HuH-7 (cell line): ENCODE measurements at regions not wholly inside any gene's neighbourhood (a gene's known extent, or its start where the extent isn't known, plus 50 kb on each side); places are given as distances from the start of the nearest gene placed in this dataset.
"Not testable (repeated sequence)": the region's sequence is repeated elsewhere in the genome, so short reads cannot be mapped to it uniquely, and the experiment has no call there.

Experiments
- DNase-seq: peaks from one replicate; pipeline ENCODE4 v3.0.0; 2011; ENCODE audit warnings: low spot score

DNA sequence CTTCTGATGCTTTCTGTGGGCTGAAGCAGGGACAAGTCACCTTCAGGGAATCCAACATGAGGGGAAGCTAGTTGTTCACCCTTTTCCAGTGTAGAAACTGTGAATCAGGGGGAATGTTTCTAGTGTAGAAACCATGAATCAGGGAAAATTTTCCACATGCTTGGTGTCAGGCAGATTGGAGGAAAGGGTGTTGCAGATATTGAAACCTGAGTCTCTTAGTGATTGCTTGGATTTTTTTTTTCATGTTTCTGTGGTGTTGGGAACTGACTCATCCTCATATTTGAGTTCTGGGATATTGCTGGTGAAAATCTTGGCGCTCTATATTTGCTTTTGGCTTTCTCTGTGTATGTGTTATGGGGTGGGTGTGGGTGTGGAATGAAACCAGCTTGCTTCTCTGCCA is 144.5 kb upstream of the FBXO33 start:
- DNase-seq: no peak

DNA sequence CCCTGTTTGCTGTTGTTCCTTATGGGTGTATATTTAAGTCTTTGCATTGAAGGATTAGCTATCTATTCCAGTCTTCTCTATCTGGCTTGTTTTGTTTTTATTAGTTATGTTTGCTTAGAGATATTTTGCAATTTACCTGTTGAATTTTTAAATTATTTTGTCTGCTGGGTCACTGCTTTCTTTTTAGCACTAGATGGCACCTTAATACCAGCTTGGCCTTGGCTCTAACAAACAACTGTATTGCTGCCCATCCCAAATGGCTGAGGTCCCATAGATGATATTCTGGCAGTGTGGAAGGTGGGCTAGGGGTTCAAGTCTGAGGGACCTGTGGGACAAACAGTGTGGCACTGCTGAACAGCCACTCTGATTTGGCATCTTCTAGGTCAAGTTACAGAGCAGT is 144.0 kb upstream of the FBXO33 start:
- no peak for DNase-seq

DNA sequence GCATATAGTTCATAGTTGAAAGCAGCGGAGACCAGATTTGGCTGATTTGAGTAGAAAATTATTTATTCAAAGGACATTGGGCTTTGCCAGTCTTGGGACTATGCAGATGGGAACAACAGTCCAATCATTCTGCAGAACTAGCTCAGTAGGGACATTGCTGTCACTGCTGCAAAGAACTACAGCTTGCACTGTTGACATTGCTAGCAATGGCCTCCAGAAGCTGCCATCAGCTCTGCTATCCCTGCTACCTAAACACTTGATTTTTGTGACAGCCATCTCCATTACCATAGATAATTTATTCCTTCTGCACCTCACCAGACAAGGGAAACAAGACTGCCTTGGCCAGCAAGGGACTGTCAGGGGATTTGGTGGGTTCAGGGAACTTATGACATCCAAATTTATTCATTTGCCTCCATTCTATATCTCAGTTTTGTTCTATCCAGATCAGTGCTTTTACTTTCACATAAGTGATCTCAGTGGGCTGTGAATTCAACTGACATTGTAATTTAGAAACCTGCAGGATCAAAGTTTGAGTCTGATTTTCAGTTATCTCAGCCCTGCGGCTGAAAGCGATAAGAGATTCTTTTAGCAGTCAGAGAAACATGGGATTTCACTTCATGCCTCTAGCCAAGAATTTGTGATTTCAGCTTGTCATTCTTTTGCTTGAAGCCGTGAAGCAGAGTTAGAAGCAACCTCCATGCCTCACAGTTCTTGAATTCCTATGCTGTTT is 136.7 kb upstream of the FBXO33 start:
- no peak for DNase-seq

DNA sequence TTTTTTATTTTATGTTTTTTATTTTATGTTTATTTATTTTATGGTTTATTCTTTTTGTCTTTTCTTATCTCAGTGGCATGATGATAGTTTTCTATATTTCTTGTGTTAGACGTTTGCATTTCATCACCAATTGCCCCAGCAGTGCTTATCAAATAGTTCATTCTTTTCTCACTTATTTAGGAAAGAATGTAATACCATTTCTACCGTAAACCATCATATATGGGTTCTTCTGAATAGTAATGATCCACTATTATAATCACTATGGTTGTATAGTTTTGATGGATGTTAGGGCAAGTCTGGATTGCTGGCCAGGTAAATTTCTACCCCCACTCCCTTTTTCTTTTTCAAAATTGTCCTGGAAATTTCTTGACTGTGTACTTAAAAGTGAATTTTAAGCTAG is 134.6 kb upstream of the FBXO33 start:
- DNase-seq: no peak

DNA sequence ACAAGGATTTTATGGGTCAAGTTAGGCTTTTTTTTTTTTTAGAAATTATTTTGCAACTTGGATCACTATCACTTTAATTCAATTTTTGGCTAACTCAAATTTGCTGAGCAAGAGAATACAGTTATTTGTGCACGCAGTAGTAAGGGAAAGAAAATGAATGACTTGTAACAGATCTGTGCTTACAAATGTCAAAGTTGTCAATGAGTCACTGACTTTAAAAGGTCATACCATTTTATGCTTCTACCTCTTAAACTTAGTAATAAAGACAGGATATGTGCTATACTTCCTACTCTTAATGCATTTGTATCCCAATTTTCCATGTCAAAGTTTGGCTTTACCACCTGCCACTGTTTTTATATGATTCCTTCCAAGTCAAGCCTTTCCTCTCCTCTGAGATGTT is 131.1 kb upstream of the FBXO33 start:
- no peak for DNase-seq

DNA sequence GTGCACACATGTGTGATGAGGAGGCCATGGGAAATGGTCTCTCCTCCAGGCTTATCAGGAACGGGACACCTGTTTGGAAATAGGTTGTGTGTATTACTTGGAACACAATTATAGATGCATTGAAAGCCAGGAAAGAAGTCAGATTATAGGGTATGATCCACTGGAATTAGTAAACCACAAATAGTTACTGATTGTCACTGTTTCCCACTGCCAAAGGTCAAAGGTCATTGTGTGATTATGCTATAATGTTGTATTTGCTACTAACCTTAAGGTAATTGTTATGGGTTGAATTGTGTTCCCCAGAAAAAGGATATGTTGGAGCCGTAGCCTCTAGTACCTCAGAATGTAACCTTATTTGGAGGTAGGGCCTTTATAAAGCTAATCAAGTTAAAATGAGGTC is 129.9 kb upstream of the FBXO33 start:
- DNase-seq: no peak

DNA sequence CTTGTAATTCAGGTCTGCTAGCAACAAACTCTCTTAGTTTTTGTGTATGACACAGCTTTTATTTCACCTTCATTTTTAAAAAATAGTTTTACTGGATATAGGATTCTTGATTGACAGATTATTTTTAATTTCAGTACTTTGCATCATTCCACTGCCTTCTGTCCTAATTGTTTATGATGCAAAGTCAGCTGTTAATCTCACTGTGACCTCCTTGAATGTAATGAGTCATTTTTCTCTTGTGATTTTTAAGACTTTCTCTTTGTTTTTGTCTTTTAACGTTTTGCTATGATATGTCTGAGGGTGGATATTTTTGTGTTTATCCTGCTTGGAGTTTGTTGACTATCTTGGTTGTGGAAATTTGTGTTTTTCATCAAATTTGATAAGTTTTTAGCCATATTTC is 126.3 kb upstream of the FBXO33 start:
- no peak for DNase-seq

DNA sequence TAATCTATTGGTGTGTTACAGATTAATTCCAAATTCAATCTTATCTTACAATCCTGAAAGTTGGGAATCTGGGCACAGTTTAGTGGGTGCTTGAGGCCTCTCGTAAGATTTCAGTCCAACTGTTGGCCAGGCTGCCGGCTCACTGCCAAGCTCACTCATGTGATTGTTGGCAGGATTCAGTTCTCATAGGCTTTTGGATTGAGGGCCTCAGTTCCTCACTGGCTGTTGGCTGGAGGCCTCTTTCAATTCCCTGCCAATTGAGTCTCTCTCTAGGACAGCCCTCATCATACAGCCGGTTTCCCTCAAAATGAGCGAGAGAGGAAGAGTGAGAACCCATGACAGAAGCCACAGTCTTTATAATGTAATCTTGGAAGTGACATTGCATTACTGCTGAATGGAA is 123.5 kb upstream of the FBXO33 start:
- no peak for DNase-seq

DNA sequence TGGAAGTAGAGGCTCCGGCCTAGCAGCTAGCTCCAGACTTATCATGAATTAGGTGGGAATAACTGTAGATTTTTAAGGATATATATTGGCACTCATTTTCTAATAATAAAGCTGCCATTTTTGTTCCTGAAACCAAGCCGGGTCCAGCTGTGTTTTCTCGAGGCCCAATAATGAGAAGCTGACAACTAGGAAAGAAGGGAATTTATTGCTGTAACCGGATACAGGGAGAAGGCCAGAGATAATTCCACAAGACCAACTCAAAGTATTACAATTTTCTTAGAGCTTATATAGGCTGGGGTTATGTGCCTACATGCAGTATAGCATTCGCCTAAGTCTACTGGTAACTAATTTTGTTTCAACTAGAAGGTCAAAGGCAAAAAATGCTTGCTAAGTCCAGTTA is 122.3 kb upstream of the FBXO33 start:
- DNase-seq: no peak

DNA sequence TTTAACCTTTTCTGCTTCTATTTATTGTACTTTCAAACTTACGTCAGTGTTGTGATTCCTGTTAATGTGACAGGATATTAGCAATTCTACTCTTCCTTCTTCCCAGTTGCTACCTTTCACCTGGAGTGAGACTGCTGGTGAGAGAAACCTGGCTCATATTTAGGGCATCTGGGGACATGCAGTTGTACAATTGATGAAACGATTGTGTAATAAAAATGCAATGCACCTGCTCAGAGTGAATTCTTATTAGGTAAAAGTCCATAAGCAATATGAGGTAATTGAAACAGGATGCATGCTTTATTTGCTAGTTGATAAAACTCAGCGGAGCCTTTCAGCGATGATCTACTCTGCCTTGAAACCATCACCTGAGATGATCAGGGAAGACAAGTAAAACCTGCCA is 116.1 kb upstream of the FBXO33 start:
- no peak for DNase-seq

DNA sequence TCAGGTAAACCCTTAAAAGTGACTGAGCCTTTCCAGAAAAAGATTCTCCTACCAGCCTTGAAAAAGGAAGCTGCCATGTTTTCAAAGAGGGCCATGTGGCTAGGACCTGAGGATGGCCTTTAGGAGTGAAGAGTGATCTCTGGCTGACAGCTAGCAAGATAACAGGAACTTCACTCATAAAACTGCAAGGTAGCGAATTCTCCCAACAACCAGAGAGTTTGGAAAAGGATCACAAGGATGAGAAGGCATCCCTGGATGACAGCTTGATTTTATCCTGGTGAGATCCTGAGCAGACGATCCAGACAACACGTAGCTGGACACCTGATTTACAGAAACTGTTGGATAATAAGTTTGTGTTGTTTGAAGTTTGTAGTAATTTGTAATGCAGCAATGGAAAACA is 115.6 kb upstream of the FBXO33 start:
- no peak for DNase-seq

DNA sequence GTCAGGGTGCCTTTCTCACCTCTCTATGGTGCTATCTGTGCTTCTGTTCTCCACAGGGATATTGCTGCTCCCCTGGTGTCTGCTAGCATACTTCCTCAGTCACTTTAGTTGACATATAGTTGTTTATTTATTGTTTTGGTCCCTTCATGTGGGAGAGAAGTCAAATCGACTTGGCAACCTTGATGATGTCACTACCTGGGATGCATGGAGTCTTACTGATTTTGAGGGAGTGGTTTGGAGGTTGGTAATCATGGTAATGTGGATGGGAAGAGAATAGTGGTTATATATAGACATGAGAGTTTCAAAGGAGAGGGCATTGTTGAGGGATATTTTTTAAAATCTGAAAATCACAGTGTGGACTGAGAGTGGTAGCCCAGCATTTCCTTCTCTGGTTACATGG is 73.6 kb upstream of the FBXO33 start:
- no peak for DNase-seq

DNA sequence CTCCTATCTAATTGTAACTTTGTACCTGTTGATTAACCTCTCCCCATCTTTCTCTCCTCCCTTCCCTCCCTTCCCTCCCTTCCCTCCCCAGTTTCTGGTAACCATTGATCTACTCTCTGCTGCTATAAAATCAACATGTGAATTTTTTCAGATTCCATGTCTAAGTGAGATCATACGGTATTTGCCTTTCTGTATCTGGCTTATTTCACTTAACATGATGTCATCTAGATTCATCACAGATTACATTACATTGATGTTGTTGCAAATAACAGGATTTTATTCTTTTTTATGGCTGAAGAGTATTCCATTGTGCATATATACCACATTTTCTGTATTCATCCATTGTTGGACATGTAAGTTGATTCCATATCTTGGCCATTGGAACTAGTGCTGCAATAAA is 68.0 kb upstream of the FBXO33 start:
- DNase-seq: no peak

DNA sequence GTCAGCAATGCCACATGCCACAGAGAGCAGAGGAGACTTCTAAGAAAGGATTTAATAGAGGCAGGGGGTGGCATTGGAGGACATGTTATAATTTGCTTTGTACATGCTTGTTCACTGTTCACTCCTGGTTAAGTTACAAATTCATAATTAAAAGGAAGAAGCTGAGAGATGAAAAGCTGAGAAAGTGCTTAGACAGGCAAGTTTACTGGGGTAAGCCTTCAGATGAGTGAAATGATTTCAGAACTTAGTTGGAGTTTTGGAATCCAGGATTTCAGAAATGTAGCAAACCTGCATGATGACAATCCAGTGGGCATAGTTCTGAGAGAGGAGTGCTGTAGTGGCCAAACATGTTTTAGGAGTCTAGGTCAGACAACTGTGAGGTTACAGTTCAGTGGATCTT is 67.3 kb upstream of the FBXO33 start:
- DNase-seq: no peak

DNA sequence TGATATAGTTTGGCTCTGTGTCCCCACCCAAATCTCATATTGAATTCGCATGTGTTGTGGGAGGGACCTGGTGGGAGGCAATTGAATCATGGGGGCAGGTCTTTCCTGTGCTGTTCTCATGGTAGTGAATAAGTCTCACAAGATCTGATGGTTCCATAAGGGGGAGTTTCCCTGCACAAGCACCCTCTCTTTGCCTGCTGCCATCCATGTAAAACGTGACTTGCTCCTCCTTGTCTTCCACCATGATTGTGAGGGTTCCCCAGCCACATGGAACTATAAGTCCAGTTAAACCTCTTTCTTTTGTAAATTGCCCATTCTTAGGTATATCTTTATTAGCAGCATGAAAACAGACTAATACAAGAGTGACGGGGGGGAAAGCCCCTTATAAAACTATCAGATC is 65.4 kb upstream of the FBXO33 start:
- not testable (repeated sequence) for DNase-seq

DNA sequence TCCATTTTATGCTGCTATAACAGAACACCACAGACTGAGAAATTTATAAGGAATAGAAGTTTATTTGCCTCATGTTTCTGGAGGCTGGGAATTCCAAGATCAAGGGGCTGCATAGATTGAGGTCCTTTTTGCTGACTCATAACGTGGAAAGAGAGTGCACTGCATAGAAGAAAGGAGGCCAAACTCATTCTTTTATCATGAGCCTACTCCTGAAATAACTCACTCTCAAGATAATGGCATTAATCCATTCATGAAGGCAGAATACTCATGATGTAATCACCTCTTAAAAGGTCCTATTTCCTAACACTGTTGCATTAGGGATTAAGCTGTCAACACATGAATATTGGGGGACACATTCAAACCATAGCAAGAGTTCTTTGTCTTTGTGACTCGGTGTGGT is 60.0 kb upstream of the FBXO33 start:
- no peak for DNase-seq

DNA sequence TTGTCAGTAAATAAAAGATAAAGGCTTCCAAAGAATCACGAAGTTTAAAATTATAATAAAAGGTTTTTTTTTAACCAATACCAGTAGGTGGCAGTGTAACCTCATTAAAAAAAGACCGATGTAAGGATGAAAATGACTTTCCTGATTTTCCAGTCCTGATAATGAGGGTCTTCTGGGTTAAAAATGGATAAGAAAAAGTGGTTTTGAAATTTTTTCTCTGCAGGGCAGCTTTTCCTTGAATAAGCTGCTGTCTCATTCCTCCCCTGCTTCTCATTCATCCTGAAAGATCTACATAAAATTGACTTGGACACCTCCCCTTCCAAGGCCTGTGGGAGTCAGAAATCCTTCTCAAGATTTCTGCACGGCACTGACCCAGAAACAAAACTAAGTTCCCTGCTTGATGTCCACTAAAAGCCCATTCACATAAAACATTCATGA is 58.9 kb upstream of the FBXO33 start:
- DNase-seq: no peak

DNA sequence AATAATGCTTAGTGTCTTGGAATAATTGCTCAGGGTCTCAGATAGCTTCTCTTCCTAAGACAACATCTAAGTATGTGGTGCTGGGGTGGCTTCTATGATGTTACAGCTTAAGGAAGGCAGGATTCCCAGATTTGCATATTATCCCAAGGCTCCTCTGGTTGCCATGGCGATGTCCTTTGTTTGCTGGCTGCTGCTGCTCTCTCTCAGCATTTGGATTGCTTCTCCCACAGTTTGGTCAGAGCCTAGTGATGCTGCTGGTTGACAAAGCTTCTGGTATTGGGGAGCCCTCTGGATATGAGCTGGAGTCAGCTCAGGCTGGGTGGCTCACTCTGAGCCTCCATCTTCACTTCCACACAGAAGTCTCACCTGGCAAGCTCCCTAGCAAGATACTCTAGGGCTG is 56.4 kb upstream of the FBXO33 start:
- DNase-seq: no peak

DNA sequence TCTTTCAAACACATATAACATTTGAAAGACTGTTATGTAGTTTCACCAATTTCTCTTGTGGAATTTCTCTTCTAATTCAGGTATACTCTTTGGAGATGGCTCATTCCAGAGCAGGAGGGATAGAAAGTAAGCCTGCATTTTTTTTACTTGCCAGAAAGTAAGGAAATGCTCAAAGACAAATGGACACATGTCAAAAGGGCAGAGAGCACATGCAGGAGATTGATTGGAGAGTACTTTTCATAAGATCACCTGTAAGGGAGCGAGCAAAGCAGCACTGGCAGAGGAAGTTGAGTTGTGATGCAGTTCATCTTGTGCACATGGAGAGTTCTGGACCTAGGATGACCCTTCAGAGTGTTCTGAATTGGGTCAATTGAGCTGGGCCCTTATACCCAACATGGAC is 51.4 kb upstream of the FBXO33 start:
- DNase-seq: no peak
